Activated T-cell treated with anti-CD3 and anti-CD28 coated beads, Interleukin-2, amount 50 U/mL, for 4 hours (primary cell): ENCODE measurements at regions not wholly inside any gene's neighbourhood (a gene's known extent, or its start where the extent isn't known, plus 50 kb on each side); places are given as distances from the start of the nearest gene placed in this dataset.
"Not testable (repeated sequence)": the region's sequence is repeated elsewhere in the genome, so short reads cannot be mapped to it uniquely, and the experiment has no call there.

ENCODE experiments used
- ATAC-seq, 2 donors: fragments of 200-7000 bp; cut with Tn5 transposase; one replicate each; pipeline ENCODE4 v1.10.0; 2021
- DNase-seq: peaks from one replicate; pipeline ENCODE4 v3.0.0-alpha.2; 2020
- H3K27me3 Mint-ChIP-seq: one replicate; pipeline ENCODE4 v1.8.0; 2021; ENCODE audit warnings: low read depth, mixed read lengths
- H3K36me3 Mint-ChIP-seq: one replicate; pipeline ENCODE4 v1.8.0; 2022; ENCODE audit warnings: mixed read lengths; ENCODE audit not compliant: insufficient read depth
- H3K4me1 Mint-ChIP-seq: one replicate; pipeline ENCODE4 v1.8.0; 2021; ENCODE audit warnings: low read depth, mixed read lengths
- H3K4me3 Mint-ChIP-seq: one replicate; pipeline ENCODE4 v1.8.0; 2021; ENCODE audit warnings: mild to moderate bottlenecking, moderate library complexity, mixed read lengths
- H3K9me3 Mint-ChIP-seq: one replicate; pipeline ENCODE4 v1.8.0; 2021; ENCODE audit warnings: mixed read lengths

- DNase-seq, ATAC-seq, H3K4me1 Mint-ChIP-seq, H3K36me3 Mint-ChIP-seq, H3K27me3 Mint-ChIP-seq, H3K4me3 Mint-ChIP-seq, H3K9me3 Mint-ChIP-seq: not testable (repeated sequence)
These were observed 337.9 kb downstream of the SEMA3D start for GRCh38 chr7:84848974-84849372.

GRCh38 chr7:84848219-84848973 is 338.5 kb downstream of the SEMA3D start:
- no peak overlapping the region for H3K4me3 Mint-ChIP-seq
- peaks cover 6% of the 10 kb centered on the region for H3K9me3 Mint-ChIP-seq

GRCh38 chr7:84847790-84848189 is 339.1 kb downstream of the SEMA3D start:
- Mint-ChIP-seq H3K36me3 (no peaks in the 10 kb centered on the region), H3K9me3 (peaks cover 6% of the 10 kb centered on the region), H3K27me3 (no peaks in the 10 kb centered on the region), H3K4me3 (no peak overlapping the region), H3K4me1 (no peaks in the 10 kb centered on the region)
- ATAC-seq (no peak), DNase-seq (no peak)

More at GRCh38 chr7:84848219-84848973, 338.5 kb downstream of the SEMA3D start:
- Mint-ChIP-seq H3K36me3 (no peaks in the 10 kb centered on the region), H3K27me3 (no peaks in the 10 kb centered on the region), H3K4me1 (no peaks in the 10 kb centered on the region)
- ATAC-seq (no peak), DNase-seq (no peak)

GRCh38 chr7:84847038-84847437 is 339.8 kb downstream of the SEMA3D start:
- peaks cover 6% of the 10 kb centered on the region for H3K9me3 Mint-ChIP-seq
- DNase-seq (no peak), ATAC-seq (no peak)
- H3K4me3 Mint-ChIP-seq = no peak overlapping the region
- no peaks in the 10 kb centered on the region for H3K27me3 Mint-ChIP-seq
- no peaks in the 10 kb centered on the region for H3K4me1 Mint-ChIP-seq
- no peaks in the 10 kb centered on the region for H3K36me3 Mint-ChIP-seq

GRCh38 chr7:84845971-84846370 is 340.9 kb downstream of the SEMA3D start:
- H3K4me3 Mint-ChIP-seq = no peak overlapping the region
- H3K36me3 Mint-ChIP-seq = no peaks in the 10 kb centered on the region
- H3K4me1 Mint-ChIP-seq = no peaks in the 10 kb centered on the region
- H3K27me3 Mint-ChIP-seq = no peaks in the 10 kb centered on the region
- ATAC-seq = no peak
- DNase-seq = no peak
- H3K9me3 Mint-ChIP-seq = peaks cover 6% of the 10 kb centered on the region

- H3K9me3 Mint-ChIP-seq = peaks cover 6% of the 10 kb centered on the region
- no peaks in the 10 kb centered on the region for H3K36me3 Mint-ChIP-seq
These were observed 342.1 kb downstream of the SEMA3D start for GRCh38 chr7:84844771-84845170.

GRCh38 chr7:84841809-84842208 is 345.0 kb downstream of the SEMA3D start:
- H3K27me3 Mint-ChIP-seq = no peaks in the 10 kb centered on the region
- no peak for ATAC-seq
- H3K4me3 Mint-ChIP-seq = no peak overlapping the region
- no peaks in the 10 kb centered on the region for H3K36me3 Mint-ChIP-seq
- no peak for DNase-seq
- H3K9me3 Mint-ChIP-seq = peaks cover 6% of the 10 kb centered on the region
- H3K4me1 Mint-ChIP-seq = no peaks in the 10 kb centered on the region

More at GRCh38 chr7:84844771-84845170, 342.1 kb downstream of the SEMA3D start:
- no peak for DNase-seq
- Mint-ChIP-seq H3K27me3 (no peaks in the 10 kb centered on the region), H3K4me3 (no peak overlapping the region), H3K4me1 (no peaks in the 10 kb centered on the region)
- ATAC-seq = no peak

GRCh38 chr7:84838857-84839256 is 348.0 kb downstream of the SEMA3D start:
- DNase-seq (no peak), ATAC-seq (no peak)
- Mint-ChIP-seq H3K9me3 (peaks cover 10% of the 10 kb centered on the region), H3K4me1 (no peaks in the 10 kb centered on the region), H3K36me3 (no peaks in the 10 kb centered on the region), H3K4me3 (no peak overlapping the region), H3K27me3 (no peaks in the 10 kb centered on the region)

- no peak overlapping the region for H3K4me3 Mint-ChIP-seq
- H3K4me1 Mint-ChIP-seq = no peaks in the 10 kb centered on the region
- no peaks in the 10 kb centered on the region for H3K36me3 Mint-ChIP-seq
- ATAC-seq = no peak
- H3K9me3 Mint-ChIP-seq = peaks cover 14% of the 10 kb centered on the region
- no peak for DNase-seq
- no peaks in the 10 kb centered on the region for H3K27me3 Mint-ChIP-seq
These were observed 349.5 kb downstream of the SEMA3D start for GRCh38 chr7:84837405-84837804.

- ATAC-seq (no peak), DNase-seq (no peak)
- Mint-ChIP-seq H3K9me3 (peaks cover 5% of the 10 kb centered on the region), H3K36me3 (no peaks in the 10 kb centered on the region), H3K4me1 (no peaks in the 10 kb centered on the region), H3K4me3 (no peak overlapping the region), H3K27me3 (no peaks in the 10 kb centered on the region)
These were observed 357.1 kb downstream of the SEMA3D start for GRCh38 chr7:84829719-84830118.

- Mint-ChIP-seq H3K4me1 (no peaks in the 10 kb centered on the region), H3K9me3 (no peaks in the 10 kb centered on the region), H3K4me3 (no peak overlapping the region), H3K27me3 (no peaks in the 10 kb centered on the region), H3K36me3 (no peaks in the 10 kb centered on the region)
- DNase-seq (no peak), ATAC-seq (no peak)
These were observed 362.7 kb downstream of the SEMA3D start for GRCh38 chr7:84824057-84824651.

GRCh38 chr7:84823530-84823929 is 363.3 kb downstream of the SEMA3D start:
- ATAC-seq = no peak
- H3K36me3 Mint-ChIP-seq = no peaks in the 10 kb centered on the region
- H3K4me3 Mint-ChIP-seq = no peak overlapping the region
- H3K27me3 Mint-ChIP-seq = no peaks in the 10 kb centered on the region
- no peaks in the 10 kb centered on the region for H3K9me3 Mint-ChIP-seq
- no peaks in the 10 kb centered on the region for H3K4me1 Mint-ChIP-seq
- no peak for DNase-seq

- H3K27me3 Mint-ChIP-seq = no peaks in the 10 kb centered on the region
- DNase-seq (no peak), ATAC-seq (no peak)
- H3K36me3 Mint-ChIP-seq = no peaks in the 10 kb centered on the region
- H3K4me1 Mint-ChIP-seq = no peaks in the 10 kb centered on the region
- no peaks in the 10 kb centered on the region for H3K9me3 Mint-ChIP-seq
- H3K4me3 Mint-ChIP-seq = no peak overlapping the region
These were observed 363.8 kb downstream of the SEMA3D start for GRCh38 chr7:84822941-84823510.

- Mint-ChIP-seq H3K27me3 (no peaks in the 10 kb centered on the region), H3K36me3 (no peaks in the 10 kb centered on the region), H3K4me1 (no peaks in the 10 kb centered on the region), H3K9me3 (no peaks in the 10 kb centered on the region), H3K4me3 (no peak overlapping the region)
- DNase-seq (no peak), ATAC-seq (no peak)
These were observed 365.0 kb downstream of the SEMA3D start for GRCh38 chr7:84821671-84822534.
